ENCODE measurements at regions not wholly inside any gene's neighbourhood (a gene's known extent, or its start where the extent isn't known, plus 50 kb on each side); places are given as distances from the start of the nearest gene placed in this dataset.

DNA sequence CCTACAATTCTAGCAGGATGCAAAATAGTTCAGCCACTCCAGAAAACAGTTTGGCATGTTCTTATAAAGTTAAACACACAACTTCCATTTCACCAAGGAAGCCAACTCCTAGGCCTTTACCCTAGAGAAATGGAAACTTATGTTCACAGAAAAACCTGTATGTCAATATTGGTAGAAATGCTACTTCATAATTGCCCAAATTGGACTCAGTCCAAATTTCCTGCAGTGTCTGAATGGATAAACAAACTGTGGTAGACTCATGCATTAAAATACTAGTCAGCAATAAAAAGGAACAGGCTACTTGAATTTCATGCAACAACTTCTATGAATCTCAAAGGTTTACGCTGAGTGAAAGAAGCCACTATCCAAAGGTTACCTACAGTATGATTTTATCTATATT, 1738.8 kb upstream of the IGFBP7 start (continued):
- TF ChIP-seq, protein P1, sequence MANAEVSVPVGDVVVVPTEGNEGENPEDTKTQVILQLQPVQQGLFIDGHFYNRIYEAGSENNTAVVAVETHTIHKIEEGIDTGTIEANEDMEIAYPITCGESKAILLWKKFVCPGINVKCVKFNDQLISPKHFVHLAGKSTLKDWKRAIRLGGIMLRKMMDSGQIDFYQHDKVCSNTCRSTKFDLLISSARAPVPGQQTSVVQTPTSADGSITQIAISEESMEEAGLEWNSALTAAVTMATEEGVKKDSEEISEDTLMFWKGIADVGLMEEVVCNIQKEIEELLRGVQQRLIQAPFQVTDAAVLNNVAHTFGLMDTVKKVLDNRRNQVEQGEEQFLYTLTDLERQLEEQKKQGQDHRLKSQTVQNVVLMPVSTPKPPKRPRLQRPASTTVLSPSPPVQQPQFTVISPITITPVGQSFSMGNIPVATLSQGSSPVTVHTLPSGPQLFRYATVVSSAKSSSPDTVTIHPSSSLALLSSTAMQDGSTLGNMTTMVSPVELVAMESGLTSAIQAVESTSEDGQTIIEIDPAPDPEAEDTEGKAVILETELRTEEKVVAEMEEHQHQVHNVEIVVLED (CRISPR knock-in tag; IDR thresholded peaks at IDR 0.05; ENCODE audit: borderline replicate concordance): no peak
- TF ChIP-seq ZFAT (CRISPR knock-in tag; conservative IDR thresholded peaks at IDR 0.05): no peak

DNA sequence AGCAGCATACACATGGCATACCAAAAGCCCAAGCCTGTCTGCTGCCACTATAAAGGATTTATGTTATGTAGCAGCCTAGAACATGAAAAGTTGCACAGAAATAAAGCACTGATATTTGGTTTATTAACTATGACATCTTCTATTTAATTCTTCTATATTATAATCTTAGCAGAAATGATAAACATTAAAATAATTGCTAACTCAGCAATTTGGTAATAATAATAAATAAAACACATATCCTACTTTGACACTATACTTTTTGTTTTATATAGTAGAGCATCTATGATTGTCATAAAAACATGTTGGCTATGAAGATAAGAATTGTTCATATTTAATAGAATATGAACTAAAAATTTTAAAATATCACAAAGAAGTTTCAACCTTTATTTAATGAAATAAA, 1733.3 kb upstream of the IGFBP7 start:
- H3K36me3 ChIP-seq (replicated peaks in 1 of 2; ENCODE audit: control insufficient read depth in 1 of 2, insufficient read depth in 2 of 2, low read length in 2 of 2): no peaks in the 10 kb centered on the region
- no TSS peak for BruUV-seq (replicated peaks)

DNA sequence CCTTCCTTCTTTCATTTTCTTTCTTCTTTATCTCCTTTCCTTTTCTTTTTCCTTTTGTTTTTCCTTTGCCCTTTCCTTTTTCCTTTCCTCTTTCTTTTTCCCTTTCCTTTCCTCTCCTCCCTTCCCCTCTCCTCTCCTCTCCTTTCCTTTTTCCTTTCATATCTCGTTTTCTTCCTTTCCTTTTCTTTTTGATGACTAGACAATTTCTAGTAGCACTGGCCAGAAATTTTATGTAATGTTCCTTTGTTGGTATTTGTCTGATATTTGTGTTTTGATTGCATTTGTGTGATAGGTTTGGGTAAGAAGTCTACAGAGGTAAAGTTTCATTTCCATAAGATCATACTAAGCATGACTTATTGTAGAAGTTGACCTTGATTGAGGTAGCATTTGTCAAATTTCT, 1722.9 kb upstream of the IGFBP7 start:
- no peaks in the 10 kb centered on the region for H3K79me2 ChIP-seq (ENCODE audit: insufficient read depth, low read length)
- intact Hi-C loops (cut with micrococcal nuclease; ENCODE audit: unreplicated experiment): no loop called here
- H3K9me3 ChIP-seq (ENCODE audit: low read length): peaks cover 23% of the 10 kb centered on the region
- CTCF ChIA-PET (ENCODE audit: low intra/inter-chr PET ratio, low total read pairs): no interaction called here
- BruUV-seq (replicated peaks): no TSS peak
- H2AFZ ChIP-seq (ENCODE audit: low read length): no peak overlapping the region
- ATAC-seq: no peak
- no peak for FAIRE-seq
- H3K9ac ChIP-seq (ENCODE audit: insufficient read depth, low read depth, low read length): no peak overlapping the region
- no peak for DNase-seq (ENCODE audit: low spot score)
- no peaks in the 10 kb centered on the region for H4K20me1 ChIP-seq (ENCODE audit: insufficient read depth, low read length)
- H3K27me3 ChIP-seq (ENCODE audit: control insufficient read depth in 1 of 2, insufficient read depth in 2 of 2, low read length in 2 of 2): no peaks in the 10 kb centered on the region
- POLR2A ChIA-PET: no interaction called here
- H3K36me3 ChIP-seq (replicated peaks in 1 of 2; ENCODE audit: control insufficient read depth in 1 of 2, insufficient read depth in 2 of 2, low read length in 2 of 2): no peaks in the 10 kb centered on the region
- H3K4me2 ChIP-seq (ENCODE audit: low read depth, low read length): no peak overlapping the region
- in situ Hi-C loops (cut with HindIII; ENCODE audit: extremely low pct_ligation_motif_present, low pct_unique_long_range_greater_than_20kb): no loop called here
- H3K4me3 ChIP-seq (replicated peaks in 1 of 3; ENCODE audit: insufficient read depth in 1 of 3, low read depth in 2 of 3, low read length in 3 of 3): no peak overlapping the region
- H3K4me1 ChIP-seq (ENCODE audit: insufficient read depth, low read length): no peaks in the 10 kb centered on the region
- no peak overlapping the region for H3K27ac ChIP-seq (ENCODE audit: extremely low read length, insufficient read depth, low read length)
- WGBS (ENCODE audit: low lambda C conversion rate): 5% methylated on average over 1 of the region's 1 CpG
- TF ChIP-seq, protein P2, sequence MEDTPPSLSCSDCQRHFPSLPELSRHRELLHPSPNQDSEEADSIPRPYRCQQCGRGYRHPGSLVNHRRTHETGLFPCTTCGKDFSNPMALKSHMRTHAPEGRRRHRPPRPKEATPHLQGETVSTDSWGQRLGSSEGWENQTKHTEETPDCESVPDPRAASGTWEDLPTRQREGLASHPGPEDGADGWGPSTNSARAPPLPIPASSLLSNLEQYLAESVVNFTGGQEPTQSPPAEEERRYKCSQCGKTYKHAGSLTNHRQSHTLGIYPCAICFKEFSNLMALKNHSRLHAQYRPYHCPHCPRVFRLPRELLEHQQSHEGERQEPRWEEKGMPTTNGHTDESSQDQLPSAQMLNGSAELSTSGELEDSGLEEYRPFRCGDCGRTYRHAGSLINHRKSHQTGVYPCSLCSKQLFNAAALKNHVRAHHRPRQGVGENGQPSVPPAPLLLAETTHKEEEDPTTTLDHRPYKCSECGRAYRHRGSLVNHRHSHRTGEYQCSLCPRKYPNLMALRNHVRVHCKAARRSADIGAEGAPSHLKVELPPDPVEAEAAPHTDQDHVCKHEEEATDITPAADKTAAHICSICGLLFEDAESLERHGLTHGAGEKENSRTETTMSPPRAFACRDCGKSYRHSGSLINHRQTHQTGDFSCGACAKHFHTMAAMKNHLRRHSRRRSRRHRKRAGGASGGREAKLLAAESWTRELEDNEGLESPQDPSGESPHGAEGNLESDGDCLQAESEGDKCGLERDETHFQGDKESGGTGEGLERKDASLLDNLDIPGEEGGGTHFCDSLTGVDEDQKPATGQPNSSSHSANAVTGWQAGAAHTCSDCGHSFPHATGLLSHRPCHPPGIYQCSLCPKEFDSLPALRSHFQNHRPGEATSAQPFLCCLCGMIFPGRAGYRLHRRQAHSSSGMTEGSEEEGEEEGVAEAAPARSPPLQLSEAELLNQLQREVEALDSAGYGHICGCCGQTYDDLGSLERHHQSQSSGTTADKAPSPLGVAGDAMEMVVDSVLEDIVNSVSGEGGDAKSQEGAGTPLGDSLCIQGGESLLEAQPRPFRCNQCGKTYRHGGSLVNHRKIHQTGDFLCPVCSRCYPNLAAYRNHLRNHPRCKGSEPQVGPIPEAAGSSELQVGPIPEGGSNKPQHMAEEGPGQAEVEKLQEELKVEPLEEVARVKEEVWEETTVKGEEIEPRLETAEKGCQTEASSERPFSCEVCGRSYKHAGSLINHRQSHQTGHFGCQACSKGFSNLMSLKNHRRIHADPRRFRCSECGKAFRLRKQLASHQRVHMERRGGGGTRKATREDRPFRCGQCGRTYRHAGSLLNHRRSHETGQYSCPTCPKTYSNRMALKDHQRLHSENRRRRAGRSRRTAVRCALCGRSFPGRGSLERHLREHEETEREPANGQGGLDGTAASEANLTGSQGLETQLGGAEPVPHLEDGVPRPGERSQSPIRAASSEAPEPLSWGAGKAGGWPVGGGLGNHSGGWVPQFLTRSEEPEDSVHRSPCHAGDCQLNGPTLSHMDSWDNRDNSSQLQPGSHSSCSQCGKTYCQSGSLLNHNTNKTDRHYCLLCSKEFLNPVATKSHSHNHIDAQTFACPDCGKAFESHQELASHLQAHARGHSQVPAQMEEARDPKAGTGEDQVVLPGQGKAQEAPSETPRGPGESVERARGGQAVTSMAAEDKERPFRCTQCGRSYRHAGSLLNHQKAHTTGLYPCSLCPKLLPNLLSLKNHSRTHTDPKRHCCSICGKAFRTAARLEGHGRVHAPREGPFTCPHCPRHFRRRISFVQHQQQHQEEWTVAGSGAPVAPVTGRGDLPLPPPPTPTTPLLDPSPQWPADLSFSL (CRISPR knock-in tag; IDR thresholded peaks at IDR 0.05): no peak
- TF ChIP-seq, protein P3, sequence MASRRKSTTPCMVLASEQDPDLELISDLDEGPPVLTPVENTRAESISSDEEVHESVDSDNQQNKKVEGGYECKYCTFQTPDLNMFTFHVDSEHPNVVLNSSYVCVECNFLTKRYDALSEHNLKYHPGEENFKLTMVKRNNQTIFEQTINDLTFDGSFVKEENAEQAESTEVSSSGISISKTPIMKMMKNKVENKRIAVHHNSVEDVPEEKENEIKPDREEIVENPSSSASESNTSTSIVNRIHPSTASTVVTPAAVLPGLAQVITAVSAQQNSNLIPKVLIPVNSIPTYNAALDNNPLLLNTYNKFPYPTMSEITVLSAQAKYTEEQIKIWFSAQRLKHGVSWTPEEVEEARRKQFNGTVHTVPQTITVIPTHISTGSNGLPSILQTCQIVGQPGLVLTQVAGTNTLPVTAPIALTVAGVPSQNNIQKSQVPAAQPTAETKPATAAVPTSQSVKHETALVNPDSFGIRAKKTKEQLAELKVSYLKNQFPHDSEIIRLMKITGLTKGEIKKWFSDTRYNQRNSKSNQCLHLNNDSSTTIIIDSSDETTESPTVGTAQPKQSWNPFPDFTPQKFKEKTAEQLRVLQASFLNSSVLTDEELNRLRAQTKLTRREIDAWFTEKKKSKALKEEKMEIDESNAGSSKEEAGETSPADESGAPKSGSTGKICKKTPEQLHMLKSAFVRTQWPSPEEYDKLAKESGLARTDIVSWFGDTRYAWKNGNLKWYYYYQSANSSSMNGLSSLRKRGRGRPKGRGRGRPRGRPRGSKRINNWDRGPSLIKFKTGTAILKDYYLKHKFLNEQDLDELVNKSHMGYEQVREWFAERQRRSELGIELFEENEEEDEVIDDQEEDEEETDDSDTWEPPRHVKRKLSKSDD (CRISPR knock-in tag; IDR thresholded peaks at IDR 0.05; ENCODE audit: low read depth): no peak
- peak; percentile 93 for TF ChIP-seq MAFF (IDR thresholded peaks at IDR 0.05; ENCODE audit: low read depth, low read length)

More for the DNA sequence above, 1733.3 kb upstream of the IGFBP7 start:
- H3K4me1 ChIP-seq (ENCODE audit: insufficient read depth, low read length): no peaks in the 10 kb centered on the region
- H3K27ac ChIP-seq (ENCODE audit: extremely low read length, insufficient read depth, low read length): no peak overlapping the region
- H3K9ac ChIP-seq (ENCODE audit: insufficient read depth, low read depth, low read length): no peak overlapping the region
- no peak overlapping the region for H2AFZ ChIP-seq (ENCODE audit: low read length)
- intact Hi-C loops (cut with micrococcal nuclease; ENCODE audit: unreplicated experiment): no loop called here
- no peak for DNase-seq (ENCODE audit: low spot score)
- H4K20me1 ChIP-seq (ENCODE audit: insufficient read depth, low read length): no peaks in the 10 kb centered on the region
- no peak for ATAC-seq
- no peaks in the 10 kb centered on the region for H3K27me3 ChIP-seq (ENCODE audit: control insufficient read depth in 1 of 2, insufficient read depth in 2 of 2, low read length in 2 of 2)
- no peak overlapping the region for H3K4me2 ChIP-seq (ENCODE audit: low read depth, low read length)
- no peak overlapping the region for H3K4me3 ChIP-seq (replicated peaks in 1 of 3; ENCODE audit: insufficient read depth in 1 of 3, low read depth in 2 of 3, low read length in 3 of 3)
- POLR2A ChIA-PET: no interaction called here
- H3K9me3 ChIP-seq (ENCODE audit: low read length): peaks cover 80% of the 10 kb centered on the region
- TF ChIP-seq MAFF (IDR thresholded peaks at IDR 0.05; ENCODE audit: low read depth, low read length): peak; percentile 94
- no peak for TF ChIP-seq BORCS8-MEF2B (CRISPR knock-in tag; IDR thresholded peaks at IDR 0.05)
- peak; percentile 81 to 98 for TF ChIP-seq MAFK (conservative IDR thresholded peaks at IDR 0.05 in 1 of 2, IDR thresholded peaks at IDR 0.05 in 1 of 2; ENCODE audit: low read length in 2 of 2)
- in situ Hi-C loops (cut with HindIII; ENCODE audit: extremely low pct_ligation_motif_present, low pct_unique_long_range_greater_than_20kb): no loop called here
- no peak for FAIRE-seq
- CTCF ChIA-PET (ENCODE audit: low intra/inter-chr PET ratio, low total read pairs): no interaction called here
- no peaks in the 10 kb centered on the region for H3K79me2 ChIP-seq (ENCODE audit: insufficient read depth, low read length)

Data from HepG2 (cell line).